ENCODE measurements at regions not wholly inside any gene's neighbourhood (a gene's known extent, or its start where the extent isn't known, plus 50 kb on each side); places are given as distances from the start of the nearest gene placed in this dataset.
"Not testable (repeated sequence)": the region's sequence is repeated elsewhere in the genome, so short reads cannot be mapped to it uniquely, and the experiment has no call there.

GRCh38 chr5:83001796-83002381 is 75.3 kb downstream of the TMEM167A start:
- DNase-seq (ENCODE audit: low read depth in 2 of 3, low spot score in 2 of 3) = no peak

GRCh38 chr5:83000922-83001321 is 76.3 kb downstream of the TMEM167A start:
- no peak for DNase-seq (ENCODE audit: low read depth in 2 of 3, low spot score in 2 of 3)

GRCh38 chr5:83000428-83000827 is 76.8 kb downstream of the TMEM167A start:
- no peak for DNase-seq (ENCODE audit: low read depth in 2 of 3, low spot score in 2 of 3)

GRCh38 chr5:82993416-82993815 is 83.8 kb downstream of the TMEM167A start:
- no peak for DNase-seq (ENCODE audit: low read depth in 2 of 3, low spot score in 2 of 3)

- no peak for DNase-seq (ENCODE audit: low read depth in 2 of 3, low spot score in 2 of 3)
These were observed 84.5 kb downstream of the TMEM167A start for GRCh38 chr5:82992646-82993045.

- DNase-seq (ENCODE audit: low read depth in 2 of 3, low spot score in 2 of 3) = peak in 2 of 3 donors; percentile 57 to 87
These were observed 85.4 kb downstream of the TMEM167A start for GRCh38 chr5:82991678-82992323.

GRCh38 chr5:82991059-82991458 is 86.1 kb downstream of the TMEM167A start:
- no peak for DNase-seq (ENCODE audit: low read depth in 2 of 3, low spot score in 2 of 3)

- DNase-seq (ENCODE audit: low read depth in 2 of 3, low spot score in 2 of 3) = no peak
These were observed 90.0 kb downstream of the TMEM167A start for GRCh38 chr5:82987188-82987587.

- DNase-seq (ENCODE audit: low read depth in 2 of 3, low spot score in 2 of 3) = no peak
These were observed 90.8 kb downstream of the TMEM167A start for GRCh38 chr5:82986404-82986803.

- no peak for DNase-seq (ENCODE audit: low read depth in 2 of 3, low spot score in 2 of 3)
These were observed 91.4 kb downstream of the TMEM167A start for GRCh38 chr5:82985763-82986162.

- no peak for DNase-seq (ENCODE audit: low read depth in 2 of 3, low spot score in 2 of 3)
These were observed 92.1 kb downstream of the TMEM167A start for GRCh38 chr5:82984786-82985735.

- DNase-seq (ENCODE audit: low read depth in 2 of 3, low spot score in 2 of 3) = peak in 1 of 3 donors; percentile 55
These were observed 94.3 kb downstream of the TMEM167A start for GRCh38 chr5:82982846-82983245.

GRCh38 chr5:82976887-82977286 is 100.3 kb downstream of the TMEM167A start:
- DNase-seq (ENCODE audit: low read depth in 2 of 3, low spot score in 2 of 3) = not testable (repeated sequence)

- DNase-seq (ENCODE audit: low read depth in 2 of 3, low spot score in 2 of 3) = no peak
These were observed 101.4 kb downstream of the TMEM167A start for GRCh38 chr5:82975812-82976211.

GRCh38 chr5:82975396-82975795 is 101.8 kb downstream of the TMEM167A start:
- no peak for DNase-seq (ENCODE audit: low read depth in 2 of 3, low spot score in 2 of 3)

- not testable (repeated sequence) for DNase-seq (ENCODE audit: low read depth in 2 of 3, low spot score in 2 of 3)
These were observed 102.8 kb downstream of the TMEM167A start for GRCh38 chr5:82974346-82974745.

- DNase-seq (ENCODE audit: low read depth in 2 of 3, low spot score in 2 of 3) = no peak
These were observed 105.3 kb downstream of the TMEM167A start for GRCh38 chr5:82971901-82972300.

GRCh38 chr5:82971034-82971806 is 106.0 kb downstream of the TMEM167A start:
- DNase-seq (ENCODE audit: low read depth in 2 of 3, low spot score in 2 of 3) = not testable (repeated sequence)

- not testable (repeated sequence) for DNase-seq (ENCODE audit: low read depth in 2 of 3, low spot score in 2 of 3)
These were observed 107.8 kb downstream of the TMEM167A start for GRCh38 chr5:82969221-82969976.

- no peak for DNase-seq (ENCODE audit: low read depth in 2 of 3, low spot score in 2 of 3)
These were observed 110.1 kb downstream of the TMEM167A start for GRCh38 chr5:82967072-82967471.
